HG03196 (cell line): ENCODE measurements at regions not wholly inside any gene's neighbourhood (a gene's known extent, or its start where the extent isn't known, plus 50 kb on each side); places are given as distances from the start of the nearest gene placed in this dataset.

Source experiments
- ATAC-seq: cut with Tn5 transposase; IDR thresholded peaks from one replicate; pipeline ENCODE4 v1.9.1; 2021; ENCODE audit not compliant: unreplicated experiment

- no peak for ATAC-seq
Observed at GRCh38 chr4:100569196-100569595, 51.4 kb upstream of the EMCN start.
